CD4-positive, alpha-beta T cell treated with Interleukin-21 for 1 hour (primary cell): ENCODE measurements at regions not wholly inside any gene's neighbourhood (a gene's known extent, or its start where the extent isn't known, plus 50 kb on each side); places are given as distances from the start of the nearest gene placed in this dataset.
A peak's percentile ranks its signal among the peaks of the same experiment; 100 is the strongest.

ENCODE experiments used
- DNase-seq: peaks from one replicate; pipeline ENCODE4 v3.0.0-alpha.2; 2020

- DNase-seq, result no peak
Measured at GRCh38 chr13:22141716-22142115, 470.8 kb downstream of the FGF9 start.

- no peak for DNase-seq
Measured at GRCh38 chr13:22143671-22144070, 472.8 kb downstream of the FGF9 start.

- DNase-seq, result no peak
Measured at GRCh38 chr13:22144806-22145205, 473.9 kb downstream of the FGF9 start.

- no peak for DNase-seq
Measured at GRCh38 chr13:22148187-22148586, 477.3 kb downstream of the FGF9 start.

GRCh38 chr13:22152751-22153150 is 481.9 kb downstream of the FGF9 start:
- DNase-seq, result no peak

GRCh38 chr13:22154041-22154440 is 483.2 kb downstream of the FGF9 start:
- no peak for DNase-seq

GRCh38 chr13:22161871-22162270 is 491.0 kb downstream of the FGF9 start:
- DNase-seq, result peak; percentile 13

GRCh38 chr13:22162889-22163288 is 492.0 kb downstream of the FGF9 start:
- DNase-seq, result peak; percentile 23

GRCh38 chr13:22168437-22169190 is 497.7 kb downstream of the FGF9 start:
- DNase-seq, result no peak

- DNase-seq, result no peak
Measured at GRCh38 chr13:22169473-22169872, 498.6 kb downstream of the FGF9 start.

GRCh38 chr13:22173610-22174009 is 502.7 kb downstream of the FGF9 start:
- DNase-seq, result no peak

- no peak for DNase-seq
Measured at GRCh38 chr13:22175241-22175640, 504.4 kb downstream of the FGF9 start.

GRCh38 chr13:22175815-22176214 is 504.9 kb downstream of the FGF9 start:
- DNase-seq, result no peak

GRCh38 chr13:22176968-22177520 is 506.2 kb downstream of the FGF9 start:
- DNase-seq, result no peak

GRCh38 chr13:22178878-22179277 is 508.0 kb downstream of the FGF9 start:
- no peak for DNase-seq

- DNase-seq, result no peak
Measured at GRCh38 chr13:22187329-22187728, 516.5 kb downstream of the FGF9 start.

GRCh38 chr13:22189176-22190048 is 518.5 kb downstream of the FGF9 start:
- DNase-seq, result no peak

GRCh38 chr13:22193070-22193469 is 522.2 kb downstream of the FGF9 start:
- no peak for DNase-seq

GRCh38 chr13:22194106-22194805 is 523.4 kb downstream of the FGF9 start:
- DNase-seq, result no peak

- no peak for DNase-seq
Measured at GRCh38 chr13:22195726-22196125, 524.9 kb downstream of the FGF9 start.

GRCh38 chr13:22196777-22197176 is 525.9 kb downstream of the FGF9 start:
- DNase-seq, result no peak

GRCh38 chr13:22198001-22198400 is 527.1 kb downstream of the FGF9 start:
- DNase-seq, result no peak

GRCh38 chr13:22198641-22199217 is 527.9 kb downstream of the FGF9 start:
- no peak for DNase-seq
